HG03175 (cell line): ENCODE measurements at regions not wholly inside any gene's neighbourhood (a gene's known extent, or its start where the extent isn't known, plus 50 kb on each side); places are given as distances from the start of the nearest gene placed in this dataset.
"Not testable (repeated sequence)": the region's sequence is repeated elsewhere in the genome, so short reads cannot be mapped to it uniquely, and the experiment has no call there.

Experiments
- ATAC-seq: cut with Tn5 transposase; IDR thresholded peaks from one replicate; pipeline ENCODE4 v1.9.1; 2021; ENCODE audit warnings: mild to moderate bottlenecking, moderate library complexity; ENCODE audit not compliant: unreplicated experiment

GRCh38 chr2:52260904-52261303, 1229.0 kb upstream of the NRXN1 start:
- ATAC-seq: no peak

GRCh38 chr2:52258967-52259366, 1227.0 kb upstream of the NRXN1 start:
- not testable (repeated sequence) for ATAC-seq

GRCh38 chr2:52258038-52258437, 1226.1 kb upstream of the NRXN1 start:
- ATAC-seq: no peak

- ATAC-seq: no peak
These were observed 1221.6 kb upstream of the NRXN1 start for GRCh38 chr2:52253416-52253980.

- ATAC-seq: no peak
These were observed 1206.8 kb upstream of the NRXN1 start for GRCh38 chr2:52238782-52239181.

GRCh38 chr2:52222128-52222527, 1190.2 kb upstream of the NRXN1 start:
- ATAC-seq: no peak

- ATAC-seq: no peak
These were observed 1188.5 kb upstream of the NRXN1 start for GRCh38 chr2:52220393-52220792.

- ATAC-seq: no peak
These were observed 1178.7 kb upstream of the NRXN1 start for GRCh38 chr2:52210611-52211010.

- no peak for ATAC-seq
These were observed 1178.2 kb upstream of the NRXN1 start for GRCh38 chr2:52210161-52210560.

- no peak for ATAC-seq
These were observed 1162.4 kb upstream of the NRXN1 start for GRCh38 chr2:52194342-52194741.

- ATAC-seq: no peak
These were observed 1161.9 kb upstream of the NRXN1 start for GRCh38 chr2:52193804-52194203.

GRCh38 chr2:52192656-52193055, 1160.7 kb upstream of the NRXN1 start:
- no peak for ATAC-seq

- no peak for ATAC-seq
These were observed 1149.1 kb upstream of the NRXN1 start for GRCh38 chr2:52181080-52181479.

- ATAC-seq: no peak
These were observed 1146.9 kb upstream of the NRXN1 start for GRCh38 chr2:52178845-52179244.

- ATAC-seq: no peak
These were observed 1113.1 kb upstream of the NRXN1 start for GRCh38 chr2:52145005-52145404.

GRCh38 chr2:52144590-52144989, 1112.7 kb upstream of the NRXN1 start:
- ATAC-seq: no peak

- no peak for ATAC-seq
These were observed 1109.1 kb upstream of the NRXN1 start for GRCh38 chr2:52141076-52141475.

GRCh38 chr2:52139241-52139640, 1107.3 kb upstream of the NRXN1 start:
- no peak for ATAC-seq

- ATAC-seq: no peak
These were observed 1103.3 kb upstream of the NRXN1 start for GRCh38 chr2:52135235-52135634.

GRCh38 chr2:52128081-52128480, 1096.1 kb upstream of the NRXN1 start:
- no peak for ATAC-seq

- ATAC-seq: no peak
These were observed 1095.6 kb upstream of the NRXN1 start for GRCh38 chr2:52127527-52127926.

- ATAC-seq: no peak
These were observed 1085.4 kb upstream of the NRXN1 start for GRCh38 chr2:52117299-52117698.

GRCh38 chr2:52115750-52116149, 1083.8 kb upstream of the NRXN1 start:
- no peak for ATAC-seq
